HUES48 (cell line): ENCODE measurements at regions not wholly inside any gene's neighbourhood (a gene's known extent, or its start where the extent isn't known, plus 50 kb on each side); places are given as distances from the start of the nearest gene placed in this dataset.
A peak's percentile ranks its signal among the peaks of the same experiment; 100 is the strongest.

Source experiments
- H3K27ac ChIP-seq: one replicate; pipeline ENCODE4 v1.7.0; 2013; ENCODE audit warnings: low read depth, low read length, inconsistent platforms
- H3K27me3 ChIP-seq: 2 replicates; pipeline ENCODE4 v1.6.1; 2013; ENCODE audit warnings: mild to moderate bottlenecking, low read length; ENCODE audit not compliant: control insufficient read depth, insufficient read depth
- H3K36me3 ChIP-seq: 2 replicates; pipeline ENCODE4 v1.6.1; 2013; ENCODE audit warnings: low read length; ENCODE audit not compliant: control insufficient read depth, insufficient read depth
- H3K4me1 ChIP-seq: 2 replicates; pipeline ENCODE4 v1.6.1; 2013; ENCODE audit warnings: mild to moderate bottlenecking, low read length; ENCODE audit not compliant: control insufficient read depth, insufficient read depth
- H3K4me3 ChIP-seq: 2 replicates; pipeline ENCODE4 v1.5.1; 2013; ENCODE audit warnings: mild to moderate bottlenecking, low read depth, low read length
- H3K9ac ChIP-seq: 2 replicates; pipeline ENCODE4 v1.6.1; 2013; ENCODE audit warnings: mild to moderate bottlenecking, low read depth, low read length, moderate library complexity
- H3K9me3 ChIP-seq: 2 replicates; pipeline ENCODE4 v1.6.1; 2013; ENCODE audit warnings: low read length; ENCODE audit not compliant: control insufficient read depth, insufficient read depth

GRCh38 chr12:94795520-94795919, 145.2 kb upstream of the TMCC3 start:
- Histone ChIP-seq H3K4me1 (peaks cover 9% of the 10 kb centered on the region; the same call in 1 of the 2 replicates), H3K9me3 (no peaks in the 10 kb centered on the region), H3K36me3 (no peaks in the 10 kb centered on the region), H3K27ac (peak overlapping the region; percentile 27), H3K9ac (no peak overlapping the region), H3K4me3 (no peak overlapping the region), H3K27me3 (no peaks in the 10 kb centered on the region)

- Histone ChIP-seq H3K36me3 (no peaks in the 10 kb centered on the region), H3K27ac (no peak overlapping the region), H3K9ac (no peak overlapping the region), H3K4me3 (no peak overlapping the region), H3K27me3 (no peaks in the 10 kb centered on the region), H3K4me1 (peaks cover 9% of the 10 kb centered on the region; the same call in 1 of the 2 replicates), H3K9me3 (no peaks in the 10 kb centered on the region)
Measured at GRCh38 chr12:94795044-94795443, 144.7 kb upstream of the TMCC3 start.

- no peaks in the 10 kb centered on the region for H3K9me3 ChIP-seq
- no peak overlapping the region for H3K9ac ChIP-seq
- H3K36me3 ChIP-seq: no peaks in the 10 kb centered on the region
- H3K27ac ChIP-seq: no peak overlapping the region
- no peaks in the 10 kb centered on the region for H3K27me3 ChIP-seq
- no peak overlapping the region for H3K4me3 ChIP-seq
- H3K4me1 ChIP-seq: peaks cover 9% of the 10 kb centered on the region; the same call in 1 of the 2 replicates
Measured at GRCh38 chr12:94793191-94793595, 142.8 kb upstream of the TMCC3 start.

- no peaks in the 10 kb centered on the region for H3K9me3 ChIP-seq
- H3K4me1 ChIP-seq: peaks cover 9% of the 10 kb centered on the region; the same call in 1 of the 2 replicates
- H3K4me3 ChIP-seq: no peak overlapping the region
- H3K9ac ChIP-seq: no peak overlapping the region
- H3K36me3 ChIP-seq: no peaks in the 10 kb centered on the region
- H3K27me3 ChIP-seq: no peaks in the 10 kb centered on the region
- H3K27ac ChIP-seq: no peak overlapping the region
Measured at GRCh38 chr12:94792693-94793092, 142.3 kb upstream of the TMCC3 start.

- H3K4me1 ChIP-seq: peaks cover 9% of the 10 kb centered on the region; the same call in 1 of the 2 replicates
- H3K27me3 ChIP-seq: no peaks in the 10 kb centered on the region
- no peak overlapping the region for H3K27ac ChIP-seq
- H3K36me3 ChIP-seq: no peaks in the 10 kb centered on the region
- no peak overlapping the region for H3K9ac ChIP-seq
- no peak overlapping the region for H3K4me3 ChIP-seq
- no peaks in the 10 kb centered on the region for H3K9me3 ChIP-seq
Measured at GRCh38 chr12:94791933-94792332, 141.6 kb upstream of the TMCC3 start.

GRCh38 chr12:94790825-94791224, 140.5 kb upstream of the TMCC3 start:
- Histone ChIP-seq H3K36me3 (no peaks in the 10 kb centered on the region), H3K4me1 (peaks cover 9% of the 10 kb centered on the region; the same call in 1 of the 2 replicates)

GRCh38 chr12:94790370-94790769, 140.0 kb upstream of the TMCC3 start:
- Histone ChIP-seq H3K27me3 (no peaks in the 10 kb centered on the region), H3K27ac (no peak overlapping the region), H3K36me3 (no peaks in the 10 kb centered on the region), H3K9me3 (no peaks in the 10 kb centered on the region), H3K4me3 (no peak overlapping the region), H3K9ac (no peak overlapping the region), H3K4me1 (peaks cover 7% of the 10 kb centered on the region; the same call in 1 of the 2 replicates)

More at GRCh38 chr12:94790825-94791224, 140.5 kb upstream of the TMCC3 start:
- Histone ChIP-seq H3K27ac (no peak overlapping the region), H3K4me3 (no peak overlapping the region), H3K9ac (no peak overlapping the region), H3K27me3 (no peaks in the 10 kb centered on the region), H3K9me3 (no peaks in the 10 kb centered on the region)

GRCh38 chr12:94789510-94790225, 139.3 kb upstream of the TMCC3 start:
- no peaks in the 10 kb centered on the region for H3K36me3 ChIP-seq
- peaks cover 3% of the 10 kb centered on the region; the same call in 1 of the 2 replicates for H3K4me1 ChIP-seq
- H3K9me3 ChIP-seq: no peaks in the 10 kb centered on the region
- no peaks in the 10 kb centered on the region for H3K27me3 ChIP-seq
- no peak overlapping the region for H3K9ac ChIP-seq
- H3K27ac ChIP-seq: no peak overlapping the region
- no peak overlapping the region for H3K4me3 ChIP-seq

- no peak overlapping the region for H3K9ac ChIP-seq
- no peak overlapping the region for H3K4me3 ChIP-seq
- no peak overlapping the region for H3K27ac ChIP-seq
- no peaks in the 10 kb centered on the region for H3K36me3 ChIP-seq
- H3K9me3 ChIP-seq: no peaks in the 10 kb centered on the region
- H3K27me3 ChIP-seq: no peaks in the 10 kb centered on the region
- peaks cover 3% of the 10 kb centered on the region; the same call in 1 of the 2 replicates for H3K4me1 ChIP-seq
Measured at GRCh38 chr12:94788298-94788697, 137.9 kb upstream of the TMCC3 start.

GRCh38 chr12:94786906-94787305, 136.5 kb upstream of the TMCC3 start:
- H3K36me3 ChIP-seq: no peaks in the 10 kb centered on the region
- no peak overlapping the region for H3K27ac ChIP-seq
- no peak overlapping the region for H3K4me3 ChIP-seq
- H3K9ac ChIP-seq: no peak overlapping the region
- no peaks in the 10 kb centered on the region for H3K27me3 ChIP-seq
- no peaks in the 10 kb centered on the region for H3K4me1 ChIP-seq
- H3K9me3 ChIP-seq: no peaks in the 10 kb centered on the region

- H3K27me3 ChIP-seq: no peaks in the 10 kb centered on the region
- no peaks in the 10 kb centered on the region for H3K36me3 ChIP-seq
- H3K27ac ChIP-seq: no peak overlapping the region
- no peaks in the 10 kb centered on the region for H3K4me1 ChIP-seq
- no peaks in the 10 kb centered on the region for H3K9me3 ChIP-seq
- H3K9ac ChIP-seq: no peak overlapping the region
- no peak overlapping the region for H3K4me3 ChIP-seq
Measured at GRCh38 chr12:94783862-94784261, 133.5 kb upstream of the TMCC3 start.
